H1 (cell line): ENCODE measurements at regions not wholly inside any gene's neighbourhood (a gene's known extent, or its start where the extent isn't known, plus 50 kb on each side); places are given as distances from the start of the nearest gene placed in this dataset.

Experiments
- CTCF ChIA-PET: fragments of 300-600 bp; sonication (Branson Sonifier 250); formaldehyde crosslinking; loops from one replicate; lab custom pipeline; 2021; ENCODE audit not compliant: partially characterized antibody; lab: Charles Lee
- POLR2A ChIA-PET: fragments of 300-600 bp; sonication (Branson Sonifier 250); formaldehyde crosslinking; loops from one replicate; lab custom pipeline; 2021; ENCODE audit warnings: inconsistent platforms; ENCODE audit not compliant: partially characterized antibody; lab: Charles Lee
- DNase-seq, 2 experiments: peaks; one replicate each; pipeline versions ENCODE4 v3.0.0 to v3.0.0-alpha.2; 2010 to 2022; ENCODE audit warnings: low spot score in 2 of 2, low read depth in 1 of 2, mixed read lengths in 1 of 2
- FAIRE-seq: peaks from 2 replicates; lab custom pipeline; 2011; peaks lifted over from hg19 to GRCh38; lab: Jason Lieb, UNC
- H2AFZ ChIP-seq: 2 replicates; pipeline ENCODE4 v1.8.1; 2012; ENCODE audit warnings: low read length, inconsistent platforms
- H2AK5ac ChIP-seq: 2 replicates; pipeline ENCODE4 v1.6.1; 2013; ENCODE audit warnings: low read depth, low read length
- H2BK120ac ChIP-seq: replicated peaks from 2 replicates; pipeline ENCODE3; 2013; ENCODE audit warnings: low read depth, low read length, inconsistent platforms
- H2BK12ac ChIP-seq: 2 replicates; pipeline ENCODE4 v1.6.1; 2013; ENCODE audit warnings: low read depth, low read length
- H2BK15ac ChIP-seq: 2 replicates; pipeline ENCODE4 v1.6.1; 2013; ENCODE audit warnings: low read length
- H2BK20ac ChIP-seq: 2 replicates; pipeline ENCODE4 v1.6.1; 2013; ENCODE audit warnings: low read length
- H2BK5ac ChIP-seq: 2 replicates; pipeline ENCODE4 v1.6.1; 2013; ENCODE audit warnings: low read depth, low read length
- H3K14ac ChIP-seq: 2 replicates; pipeline ENCODE4 v1.6.1; 2013; ENCODE audit warnings: inconsistent platforms; ENCODE audit not compliant: insufficient read length
- H3K18ac ChIP-seq: 2 replicates; pipeline ENCODE4 v1.6.1; 2013; ENCODE audit warnings: low read length; ENCODE audit errors: extremely low read depth
- H3K23ac ChIP-seq: 2 replicates; pipeline ENCODE4 v1.6.1; 2013; ENCODE audit warnings: inconsistent platforms; ENCODE audit not compliant: insufficient read length
- H3K23me2 ChIP-seq: 2 replicates; pipeline ENCODE4 v1.6.1; 2013; ENCODE audit warnings: low read depth, low read length
- H3K27ac ChIP-seq: 2 replicates; pipeline ENCODE4 v1.6.1; 2011; ENCODE audit warnings: low read depth, low read length, inconsistent platforms
- H3K27me3 ChIP-seq, 4 experiments: replicated peaks in 1 of 4; 1 replicate in 1 of 4; 2 replicates in 3 of 4; pipeline versions ENCODE4 v1.6.1 to v1.8.1; 2011 to 2013; ENCODE audit warnings: low read length in 3 of 4, mild to moderate bottlenecking in 3 of 4, inconsistent platforms in 2 of 4, mixed read lengths in 2 of 4, moderate library complexity in 1 of 4; ENCODE audit not compliant: control insufficient read depth in 3 of 4, insufficient read depth in 3 of 4; ENCODE audit errors: extremely low read depth in 1 of 4
- H3K36me3 ChIP-seq, 4 experiments: 2 replicates each; pipeline versions ENCODE4 v1.6.1 to v1.8.1; 2011 to 2013; ENCODE audit warnings: mild to moderate bottlenecking in 4 of 4, low read length in 3 of 4, moderate library complexity in 2 of 4, control low read depth in 1 of 4, inconsistent platforms in 1 of 4; ENCODE audit not compliant: insufficient read depth in 4 of 4, control insufficient read depth in 2 of 4
- H3K4ac ChIP-seq: replicated peaks from 2 replicates; pipeline ENCODE3; 2013; ENCODE audit warnings: low read length, low read depth, mixed read lengths, inconsistent platforms; ENCODE audit not compliant: insufficient read length
- H3K4me1 ChIP-seq, 4 experiments: replicated peaks in 1 of 4; 1 replicate in 1 of 4; 2 replicates in 3 of 4; pipeline versions ENCODE4 v1.6.1 to v1.8.1; 2011 to 2013; ENCODE audit warnings: low read length in 3 of 4, inconsistent platforms in 2 of 4, mixed read lengths in 1 of 4; ENCODE audit not compliant: insufficient read depth in 4 of 4, control insufficient read depth in 3 of 4
- H3K4me2 ChIP-seq, 2 experiments: 2 replicates each; pipeline versions ENCODE4 v1.6.1 to v1.8.1; 2011 to 2013; ENCODE audit warnings: low read depth in 2 of 2, low read length in 2 of 2, control low read depth in 1 of 2, inconsistent platforms in 1 of 2, mild to moderate bottlenecking in 1 of 2; ENCODE audit not compliant: insufficient read depth in 1 of 2
- H3K4me3 ChIP-seq, 4 experiments: fragments of 200-600, 300-600 bp in 1 of 4; sonication (generic), shearing (Covaris generic), sonication (Bioruptor Twin) in 1 of 4; 2 replicates each; pipeline versions ENCODE4 v1.5.1 to v1.8.1; 2011 to 2016; ENCODE audit warnings: low read length in 4 of 4, low read depth in 3 of 4, control low read depth in 2 of 4, inconsistent platforms in 2 of 4, mild to moderate bottlenecking in 2 of 4, mixed read lengths in 1 of 4, moderate library complexity in 1 of 4; ENCODE audit not compliant: insufficient read depth in 2 of 4; ENCODE audit errors: extremely low read depth in 1 of 4
- H3K56ac ChIP-seq: replicated peaks from 2 replicates; pipeline ENCODE3; 2013; ENCODE audit warnings: low read depth, mild to moderate bottlenecking, mixed read lengths, low read length, inconsistent platforms; ENCODE audit not compliant: insufficient read length
- H3K79me1 ChIP-seq: 2 replicates; pipeline ENCODE4 v1.6.1; 2013; ENCODE audit warnings: low read depth, low read length, control low read depth
- H3K79me2 ChIP-seq, 2 experiments: 2 replicates each; pipeline versions ENCODE4 v1.6.1 to v1.8.1; 2012 to 2013; ENCODE audit warnings: low read length in 2 of 2, mild to moderate bottlenecking in 2 of 2, inconsistent platforms in 1 of 2; ENCODE audit not compliant: insufficient read depth in 2 of 2, control insufficient read depth in 1 of 2
- H3K9ac ChIP-seq, 4 experiments: replicated peaks in 1 of 4; 1 replicate in 1 of 4; 2 replicates in 3 of 4; pipeline versions ENCODE4 v1.6.1 to v1.8.1; 2011 to 2013; ENCODE audit warnings: low read depth in 3 of 4, low read length in 3 of 4, control low read depth in 2 of 4, mild to moderate bottlenecking in 2 of 4, moderate library complexity in 2 of 4, inconsistent platforms in 1 of 4; ENCODE audit errors: extremely low read depth in 1 of 4
- H3K9me3 ChIP-seq, 2 experiments: 2 replicates each; pipeline versions ENCODE4 v1.6.1 to v1.8.1; 2012 to 2013; ENCODE audit warnings: mild to moderate bottlenecking in 2 of 2, moderate library complexity in 2 of 2, control low read depth in 1 of 2, inconsistent platforms in 1 of 2, low read depth in 1 of 2, low read length in 1 of 2, mixed read lengths in 1 of 2; ENCODE audit not compliant: insufficient read depth in 2 of 2
- H4K20me1 ChIP-seq, 2 experiments: replicated peaks in 1 of 2; 2 replicates each; pipeline versions ENCODE3 to v1.8.1; 2011 to 2013; ENCODE audit warnings: inconsistent platforms in 2 of 2, low read length in 2 of 2, mild to moderate bottlenecking in 1 of 2; ENCODE audit not compliant: insufficient read depth in 2 of 2, control insufficient read depth in 1 of 2
- H4K5ac ChIP-seq: 2 replicates; pipeline ENCODE4 v1.6.1; 2013; ENCODE audit warnings: low read length, low read depth, mixed read lengths, inconsistent platforms; ENCODE audit not compliant: insufficient read length
- H4K8ac ChIP-seq: 2 replicates; pipeline ENCODE4 v1.8.0; 2013; ENCODE audit warnings: mild to moderate bottlenecking, moderate library complexity, low read length, inconsistent platforms; ENCODE audit not compliant: insufficient read depth; ENCODE audit errors: extremely low read depth
- H4K91ac ChIP-seq: replicated peaks from 2 replicates; pipeline ENCODE3; 2013; ENCODE audit warnings: low read length, mixed read lengths, inconsistent platforms; ENCODE audit not compliant: insufficient read length
- CBX5 ChIP-seq: fragments of 300-800, 300-1000 bp; sonication (generic); IDR thresholded peaks from 2 replicates; pipeline ENCODE4 v1.7.1; 2016; ENCODE audit warnings: antibody characterized with exemption, low read length, low read depth
- CREB1 ChIP-seq: IDR thresholded peaks from 2 replicates; pipeline ENCODE4 v1.6.1; 2012; ENCODE audit warnings: inconsistent platforms
- KDM1A ChIP-seq: fragments of 200-600, 300-600 bp; sonication (generic); IDR thresholded peaks from 2 replicates; pipeline ENCODE4 v1.7.1; 2016; ENCODE audit warnings: mild to moderate bottlenecking, low read length, borderline replicate concordance
- MAX ChIP-seq: IDR thresholded peaks from 2 replicates; pipeline ENCODE4 v1.6.1; 2012; ENCODE audit warnings: inconsistent platforms
- SIN3A ChIP-seq, 2 experiments: IDR thresholded peaks in 1 of 2; conservative IDR thresholded peaks in 1 of 2; 2 replicates each; pipeline ENCODE4 v1.6.1; 2011 to 2012; ENCODE audit warnings: low read length in 2 of 2, improper control_type of control experiment in 1 of 2, low read depth in 1 of 2, mild to moderate bottlenecking in 1 of 2
- SP2 ChIP-seq: IDR thresholded peaks from 2 replicates; pipeline ENCODE4 v1.6.1; 2012; ENCODE audit warnings: mild to moderate bottlenecking, low read length, inconsistent platforms
- TBP ChIP-seq: IDR thresholded peaks from 2 replicates; pipeline ENCODE4 v1.6.1; 2011; ENCODE audit warnings: low read depth, low read length, improper control_type of control experiment
- YY1 ChIP-seq: IDR thresholded peaks from 2 replicates; pipeline ENCODE4 v1.6.1; 2011; ENCODE audit warnings: low read depth, mild to moderate bottlenecking, low read length
- ZNF274 ChIP-seq: IDR thresholded peaks from 2 replicates; pipeline ENCODE4 v1.7.0; 2012; ENCODE audit warnings: low read length, borderline replicate concordance; ENCODE audit errors: extremely low read depth
- WGBS, 2 experiments: shearing (Covaris generic) in 1 of 2; methylation state at CpG; one replicate each; pipeline versions ENCODE4 v1.1.6 to v1.1.7; 2013 to 2015; ENCODE audit warnings: low lambda C conversion rate in 2 of 2, mixed read lengths in 2 of 2, inconsistent platforms in 1 of 2, low coverage in 1 of 2, missing lambda C conversion rate in 1 of 2; ENCODE audit not compliant: insufficient replicate concordance in 2 of 2, insufficient coverage in 1 of 2, insufficient read length in 1 of 2; ENCODE audit errors: extremely low coverage in 1 of 2, missing lambda C conversion rate in 1 of 2; 5-methylcytosine and 5-hydroxymethylcytosine counted together

- no peaks in the 10 kb centered on the region for H3K27me3 ChIP-seq
- H3K79me1 ChIP-seq, result no peaks in the 10 kb centered on the region
- H2BK20ac ChIP-seq, result 0 out of 2 replicates have a peak overlapping the region, but pooled peaks have one; percentile 2
- H2AK5ac ChIP-seq, result no peak overlapping the region
- no peaks in the 10 kb centered on the region for H3K23me2 ChIP-seq
- no peak for FAIRE-seq
- H3K4ac ChIP-seq, result no peak overlapping the region
- H3K23ac ChIP-seq, result no peak overlapping the region
- no peaks in the 10 kb centered on the region for H3K9me3 ChIP-seq
- H3K4me2 ChIP-seq, result no peak overlapping the region
- H4K20me1 ChIP-seq, result no peaks in the 10 kb centered on the region
- H4K5ac ChIP-seq, result no peak overlapping the region
- H3K9ac ChIP-seq, result no peak overlapping the region
- H3K14ac ChIP-seq, result no peak overlapping the region
- ChIA-PET POLR2A (interaction anchor here (0.7 to 1.2 kb wide), 2 partner anchors 12 to 85 kb away, joined by 3 read pairs; no protein-coding TSS in a partner anchor), CTCF (interaction anchor here (0.6 to 3.6 kb wide), 18 partner anchors 9 to 456 kb away, joined by 3 to 18 read pairs (median 4); no protein-coding TSS in a partner anchor)
- no peak for DNase-seq
- no peak overlapping the region for H3K27ac ChIP-seq
- peak overlapping the region; percentile 33; the same call in 1 of the 2 replicates for H3K18ac ChIP-seq
- peak overlapping the region; percentile 66 for H4K91ac ChIP-seq
- peak overlapping the region; percentile 64; the same call in 1 of the 2 replicates for H2AFZ ChIP-seq
- no peaks in the 10 kb centered on the region for H3K36me3 ChIP-seq
- no peak overlapping the region; the same call in none of the 2 replicates for H4K8ac ChIP-seq
- no peak overlapping the region for H3K56ac ChIP-seq
- peak overlapping the region; percentile 69; the same call in 1 of the 2 replicates for H2BK12ac ChIP-seq
- H3K4me3 ChIP-seq, result no peak overlapping the region
- 91% methylated on average over 10 of the region's 10 CpGs; no CpG with 5 or more reads in 1 of the 2 experiments for WGBS, 2 experiments
- no peaks in the 10 kb centered on the region for H3K79me2 ChIP-seq
- H2BK5ac ChIP-seq, result no peak overlapping the region
- peak overlapping the region; percentile 93; the same call in 1 of the 2 replicates for H2BK15ac ChIP-seq
- no peak overlapping the region for H2BK120ac ChIP-seq
- peaks cover 0 to 6% (median 1%) of the 10 kb centered on the region in 4 experiments; a peak in 1 of 7 replicates for H3K4me1 ChIP-seq
- TF ChIP-seq KDM1A (no peak), SP2 (no peak), TBP (no peak), YY1 (no peak), SIN3A (conservative IDR thresholded peaks at IDR 0.05 in 1 of 2, IDR thresholded peaks at IDR 0.05 in 1 of 2; ENCODE audit: low read depth in 1 of 2, low read length in 2 of 2) (no peak), CREB1 (no peak), MAX (no peak), ZNF274 (no peak), CBX5 (no peak)
Measured at GRCh38 chr5:34496701-34497469, 159.2 kb upstream of the RAI14 start.
